Esophagus squamous epithelium (tissue), 5 donors: ENCODE measurements at regions not wholly inside any gene's neighbourhood (a gene's known extent, or its start where the extent isn't known, plus 50 kb on each side); places are given as distances from the start of the nearest gene placed in this dataset.

ENCODE experiments used
- DNase-seq: peaks from one replicate; lab custom pipeline; 2025; lab: John Stamatoyannopoulos, UW
- H3K27ac ChIP-seq, 4 donors: fragments of 200-600 bp; sonication (generic); one replicate each; pipeline ENCODE4 v1.5.1; 2016 to 2019; ENCODE audit warnings: mild to moderate bottlenecking in 1 of 4
- H3K27me3 ChIP-seq, 4 donors: fragments of 200-600 bp; sonication (generic); 1 replicate in 3 of 4; 2 replicates in 1 of 4; pipeline versions ENCODE4 v1.5.1 to v1.6.0; 2017 to 2021; ENCODE audit warnings: antibody characterized with exemption in 1 of 4
- H3K36me3 ChIP-seq, 3 donors: fragments of 200-600 bp; sonication (generic); one replicate each; pipeline ENCODE4 v1.5.1; 2016 to 2019
- H3K4me1 ChIP-seq, 3 donors: fragments of 200-600 bp; sonication (generic); one replicate each; pipeline ENCODE4 v1.5.1; 2017 to 2019
- H3K4me3 ChIP-seq, 4 donors: fragments of 200-600 bp; sonication (generic); 1 replicate in 3 of 4; 2 replicates in 1 of 4; pipeline ENCODE4 v1.5.1; 2016 to 2019; ENCODE audit warnings: mild to moderate bottlenecking in 2 of 4, moderate library complexity in 1 of 4
- H3K9me3 ChIP-seq, 3 donors: fragments of 200-600 bp; sonication (generic); one replicate each; pipeline ENCODE4 v1.5.1; 2016 to 2019
- CTCF ChIP-seq, 6 experiments: fragments of 450-650 bp in 4 of 6; fragments of 200-600 bp in 2 of 6; sonication (generic) in 2 of 6; IDR thresholded peaks; one replicate each; pipeline ENCODE4 v1.5.1; 2016 to 2019; ENCODE audit warnings: antibody characterized with exemption in 6 of 6, mild to moderate bottlenecking in 4 of 6, moderate library complexity in 4 of 6
- POLR2A ChIP-seq, 4 donors: fragments of 450-650 bp; IDR thresholded peaks; one replicate each; pipeline ENCODE4 v1.6.1; 2017; ENCODE audit warnings: antibody characterized with exemption in 4 of 4, mild to moderate bottlenecking in 4 of 4, moderate library complexity in 3 of 4
- WGBS, 2 donors: methylation state at CpG; one replicate each; pipeline ENCODE4 v1.1.5; 2018; 5-methylcytosine and 5-hydroxymethylcytosine counted together
- intact Hi-C: fragments of 100-400 bp; cut with DNase I; formaldehyde crosslinking; loops from one replicate; pipeline ENCODE4 v1.15.0; 2022
- donor health status: DM: yes; HTN: yes; CAD: no.

- Histone ChIP-seq H3K27me3 (no peaks in the 10 kb centered on the region), H3K27ac (no peak overlapping the region), H3K4me1 (no peaks in the 10 kb centered on the region), H3K36me3 (no peaks in the 10 kb centered on the region), H3K4me3 (no peak overlapping the region), H3K9me3 (no peaks in the 10 kb centered on the region)
- TF ChIP-seq CTCF (IDR thresholded peaks at IDR 0.05) (no peak), POLR2A (IDR thresholded peaks at IDR 0.05) (no peak)
- intact Hi-C loops = no loop called here
- no peak for DNase-seq
These were observed 449.1 kb upstream of the REG3G start for GRCh38 chr2:78576409-78576808.

- WGBS, 2 donors = 32 to 43% methylated on average over 3 of the region's 3 CpGs
- Histone ChIP-seq H3K27ac (no peak overlapping the region), H3K27me3 (no peaks in the 10 kb centered on the region), H3K4me3 (no peak overlapping the region), H3K36me3 (no peaks in the 10 kb centered on the region), H3K4me1 (no peaks in the 10 kb centered on the region), H3K9me3 (peaks cover 0 to 4% (median 0%) of the 10 kb centered on the region in 3 donors)
- intact Hi-C loops = no loop called here
- DNase-seq = no peak
- TF ChIP-seq POLR2A (IDR thresholded peaks at IDR 0.05) (no peak), CTCF (IDR thresholded peaks at IDR 0.05) (no peak)
These were observed 439.6 kb upstream of the REG3G start for GRCh38 chr2:78585871-78586270.

GRCh38 chr2:78586316-78586715 lies 439.2 kb upstream of the REG3G start:
- H3K4me1 ChIP-seq = no peaks in the 10 kb centered on the region
- no peak overlapping the region for H3K4me3 ChIP-seq
- no peak for TF ChIP-seq CTCF (IDR thresholded peaks at IDR 0.05)
- TF ChIP-seq POLR2A (IDR thresholded peaks at IDR 0.05) = no peak
- peaks cover 0 to 4% (median 0%) of the 10 kb centered on the region in 3 donors for H3K9me3 ChIP-seq
- DNase-seq = no peak
- H3K36me3 ChIP-seq = no peaks in the 10 kb centered on the region
- WGBS, 2 donors = 36 to 52% methylated on average over 1 of the region's 1 CpG
- intact Hi-C loops = no loop called here
- no peak overlapping the region for H3K27ac ChIP-seq
- no peaks in the 10 kb centered on the region for H3K27me3 ChIP-seq

GRCh38 chr2:78589871-78590270 lies 435.6 kb upstream of the REG3G start:
- intact Hi-C loops = no loop called here

GRCh38 chr2:78592491-78592890 lies 433.0 kb upstream of the REG3G start:
- H3K9me3 ChIP-seq = no peaks in the 10 kb centered on the region
- intact Hi-C loops = no loop called here
- H3K27me3 ChIP-seq = no peaks in the 10 kb centered on the region
- H3K36me3 ChIP-seq = no peaks in the 10 kb centered on the region
- TF ChIP-seq CTCF (IDR thresholded peaks at IDR 0.05) = no peak
- no peak for TF ChIP-seq POLR2A (IDR thresholded peaks at IDR 0.05)
- no peak overlapping the region for H3K4me3 ChIP-seq
- WGBS, 2 donors = 51 to 81% methylated on average over 3 of the region's 3 CpGs
- H3K4me1 ChIP-seq = no peaks in the 10 kb centered on the region
- no peak for DNase-seq
- H3K27ac ChIP-seq = no peak overlapping the region

More at GRCh38 chr2:78589871-78590270, 435.6 kb upstream of the REG3G start:
- DNase-seq = no peak
- Histone ChIP-seq H3K27me3 (no peaks in the 10 kb centered on the region), H3K4me1 (no peaks in the 10 kb centered on the region), H3K27ac (no peak overlapping the region), H3K9me3 (peaks cover 0 to 4% (median 0%) of the 10 kb centered on the region in 3 donors), H3K36me3 (no peaks in the 10 kb centered on the region), H3K4me3 (no peak overlapping the region)
- no peak for TF ChIP-seq CTCF (IDR thresholded peaks at IDR 0.05)
- no peak for TF ChIP-seq POLR2A (IDR thresholded peaks at IDR 0.05)
